GM12865 (cell line): ENCODE measurements at regions not wholly inside any gene's neighbourhood (a gene's known extent, or its start where the extent isn't known, plus 50 kb on each side); places are given as distances from the start of the nearest gene placed in this dataset.

ENCODE experiments used
- DNase-seq: peaks from one replicate; pipeline ENCODE4 v3.0.0; 2010; ENCODE audit warnings: low read depth
- H3K4me3 ChIP-seq: 2 replicates; pipeline ENCODE4 v1.5.1; 2011; ENCODE audit warnings: mild to moderate bottlenecking, low read depth, low read length, control low read depth
- CTCF ChIP-seq: IDR thresholded peaks from 2 replicates; pipeline ENCODE4 v1.5.1; 2011; ENCODE audit warnings: low read length, control low read depth, low read depth, inconsistent platforms; ENCODE audit not compliant: insufficient read depth; ENCODE audit errors: missing control alignments

GRCh38 chr18:73943763-73944162, 203.9 kb downstream of the FBXO15 start:
- no peak overlapping the region for H3K4me3 ChIP-seq
- no peak for DNase-seq
- TF ChIP-seq CTCF: no peak

GRCh38 chr18:73942956-73943355, 204.7 kb downstream of the FBXO15 start:
- no peak overlapping the region for H3K4me3 ChIP-seq
- no peak for TF ChIP-seq CTCF
- no peak for DNase-seq

GRCh38 chr18:73942081-73942625, 205.5 kb downstream of the FBXO15 start:
- no peak for TF ChIP-seq CTCF
- no peak overlapping the region for H3K4me3 ChIP-seq
- DNase-seq: no peak

- no peak for TF ChIP-seq CTCF
- no peak for DNase-seq
- no peak overlapping the region for H3K4me3 ChIP-seq
These were observed 206.9 kb downstream of the FBXO15 start for GRCh38 chr18:73940721-73941120.

GRCh38 chr18:73939391-73939790, 208.2 kb downstream of the FBXO15 start:
- H3K4me3 ChIP-seq: no peak overlapping the region
- no peak for TF ChIP-seq CTCF
- DNase-seq: no peak

GRCh38 chr18:73933685-73934084, 213.9 kb downstream of the FBXO15 start:
- no peak overlapping the region for H3K4me3 ChIP-seq
- no peak for DNase-seq
- TF ChIP-seq CTCF: no peak

GRCh38 chr18:73932976-73933375, 214.7 kb downstream of the FBXO15 start:
- no peak for TF ChIP-seq CTCF
- no peak overlapping the region for H3K4me3 ChIP-seq
- no peak for DNase-seq
